DOHH2 (cell line): ENCODE measurements at regions not wholly inside any gene's neighbourhood (a gene's known extent, or its start where the extent isn't known, plus 50 kb on each side); places are given as distances from the start of the nearest gene placed in this dataset.
"Not testable (repeated sequence)": the region's sequence is repeated elsewhere in the genome, so short reads cannot be mapped to it uniquely, and the experiment has no call there.

Experiments used
- H3F3A ChIP-seq: fragments of 200-600 bp; sonication (generic), shearing (Covaris generic); 2 replicates; pipeline ENCODE4 v1.6.0; 2016; ENCODE audit warnings: antibody characterized with exemption, mild to moderate bottlenecking; ENCODE audit not compliant: control insufficient read depth, insufficient read depth
- H3K27ac ChIP-seq: fragments of 200-600 bp; sonication (generic); 2 replicates; pipeline ENCODE4 v1.5.1; 2014; ENCODE audit warnings: low read depth, mild to moderate bottlenecking, low read length, moderate library complexity
- H3K27me3 ChIP-seq: fragments of 200-600 bp; sonication (generic); 2 replicates; pipeline ENCODE4 v1.6.1; 2014; ENCODE audit warnings: mild to moderate bottlenecking, low read length, mixed read lengths; ENCODE audit not compliant: control insufficient read depth
- H3K36me3 ChIP-seq: fragments of 200-600 bp; sonication (generic); 2 replicates; pipeline ENCODE4 v1.6.1; 2014; ENCODE audit warnings: mild to moderate bottlenecking, low read length, moderate library complexity, mixed read lengths; ENCODE audit not compliant: control insufficient read depth
- H3K4me1 ChIP-seq: fragments of 200-600 bp; sonication (generic); 2 replicates; pipeline ENCODE4 v1.6.1; 2014; ENCODE audit warnings: mild to moderate bottlenecking, low read length, mixed read lengths; ENCODE audit not compliant: control insufficient read depth
- H3K4me2 ChIP-seq: fragments of 200-600 bp; sonication (generic); 2 replicates; pipeline ENCODE4 v1.6.0; 2014; ENCODE audit warnings: mild to moderate bottlenecking, low read length, moderate library complexity
- H3K4me3 ChIP-seq: fragments of 200-600 bp; sonication (generic); 2 replicates; pipeline ENCODE4 v1.5.1; 2014; ENCODE audit warnings: mild to moderate bottlenecking, low read length, mixed read lengths
- H3K79me2 ChIP-seq: fragments of 200-600 bp; sonication (generic); 2 replicates; pipeline ENCODE4 v1.6.1; 2014; ENCODE audit warnings: mild to moderate bottlenecking, low read length, mixed read lengths; ENCODE audit not compliant: control insufficient read depth
- H3K9me2 ChIP-seq: fragments of 200-600 bp; sonication (generic); replicated peaks from 2 replicates; pipeline ENCODE4 v1.6.1; 2014; ENCODE audit warnings: mild to moderate bottlenecking, low read length, mixed read lengths; ENCODE audit not compliant: control insufficient read depth
- H3K9me3 ChIP-seq: fragments of 200-600 bp; sonication (generic); 2 replicates; pipeline ENCODE4 v1.6.1; 2014; ENCODE audit warnings: antibody characterized with exemption, low read length, mixed read lengths; ENCODE audit not compliant: control insufficient read depth, insufficient read depth
- H4K20me1 ChIP-seq: fragments of 200-600 bp; sonication (generic); 2 replicates; pipeline ENCODE4 v1.6.0; 2014; ENCODE audit warnings: low read depth, mild to moderate bottlenecking, antibody characterized with exemption, low read length, moderate library complexity; ENCODE audit not compliant: control insufficient read depth, insufficient read depth

DNA sequence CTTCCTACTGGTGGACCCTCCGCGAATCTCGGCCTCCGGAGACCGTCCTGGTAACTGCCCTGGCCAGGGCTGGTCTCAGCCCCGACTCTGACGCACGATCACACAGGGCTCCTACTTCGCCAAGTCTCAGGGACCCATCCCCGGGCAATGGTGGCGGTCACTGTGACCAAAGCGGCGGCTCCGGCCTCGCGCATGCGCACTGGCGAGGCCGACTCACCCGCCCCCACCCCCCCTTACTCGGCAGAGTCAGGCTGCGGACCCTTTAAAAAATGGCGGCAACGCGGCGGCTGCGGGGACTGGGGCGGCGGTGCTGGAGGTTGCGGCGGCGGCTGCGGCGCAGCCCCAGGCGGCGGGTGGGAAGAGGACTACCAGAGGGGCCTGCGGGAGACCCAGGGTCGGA lies 1581.3 kb downstream of the FOXD4L5 start:
- H3K9me3 ChIP-seq, H3K9me2 ChIP-seq, H3K27ac ChIP-seq, H4K20me1 ChIP-seq, H3F3A ChIP-seq, H3K4me1 ChIP-seq, H3K27me3 ChIP-seq, H3K79me2 ChIP-seq, H3K4me3 ChIP-seq, H3K4me2 ChIP-seq, H3K36me3 ChIP-seq: not testable (repeated sequence)

DNA sequence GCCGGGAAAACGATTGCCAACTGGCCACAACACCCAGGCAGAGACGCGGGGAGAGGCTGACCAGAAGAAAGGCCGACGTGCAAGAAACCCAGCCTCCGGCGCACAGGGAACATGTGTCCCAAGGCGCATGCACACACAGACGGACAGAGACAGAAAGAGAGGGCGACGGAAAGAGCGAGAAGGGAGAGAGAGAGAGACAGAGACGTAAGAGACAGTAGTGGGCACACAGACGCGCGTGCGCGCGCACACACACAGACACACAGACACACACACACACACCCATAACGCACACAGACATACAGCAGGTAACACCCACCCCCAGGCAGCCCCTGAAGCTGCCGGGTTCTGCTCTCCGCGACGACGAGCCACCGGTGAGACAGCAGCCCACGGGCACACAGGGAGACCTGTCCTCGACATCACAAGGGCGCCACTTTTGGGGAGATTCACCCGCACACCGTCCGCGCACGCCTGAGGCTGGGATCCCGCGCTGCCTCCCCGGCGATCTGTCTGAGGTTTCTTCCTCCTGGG lies 1581.8 kb downstream of the FOXD4L5 start:
- H3K4me2 ChIP-seq, H4K20me1 ChIP-seq, H3K27ac ChIP-seq, H3K9me2 ChIP-seq, H3K9me3 ChIP-seq, H3K4me3 ChIP-seq, H3K4me1 ChIP-seq, H3F3A ChIP-seq, H3K36me3 ChIP-seq, H3K79me2 ChIP-seq, H3K27me3 ChIP-seq: not testable (repeated sequence)
